ENCODE measurements at regions not wholly inside any gene's neighbourhood (a gene's known extent, or its start where the extent isn't known, plus 50 kb on each side); places are given as distances from the start of the nearest gene placed in this dataset.

GRCh38 chr13:34867590-34867989 is 74.5 kb upstream of the NBEA start:
- Histone ChIP-seq H3K27me3 (no peaks in the 10 kb centered on the region), H3K9me3 (no peaks in the 10 kb centered on the region), H3K4me3 (no peak overlapping the region), H3K4me1 (no peaks in the 10 kb centered on the region), H3K36me3 (no peaks in the 10 kb centered on the region), H3K27ac (no peak overlapping the region)
- DNase-seq = no peak
- no peak for TF ChIP-seq CTCF (IDR thresholded peaks at IDR 0.05)
- no peak for TF ChIP-seq POLR2A (IDR thresholded peaks at IDR 0.05)

- Histone ChIP-seq H3K9me3 (no peaks in the 10 kb centered on the region), H3K4me3 (no peak overlapping the region), H3K36me3 (no peaks in the 10 kb centered on the region), H3K4me1 (no peaks in the 10 kb centered on the region), H3K27ac (no peak overlapping the region), H3K27me3 (no peaks in the 10 kb centered on the region)
- TF ChIP-seq POLR2A (IDR thresholded peaks at IDR 0.05) (no peak), CTCF (IDR thresholded peaks at IDR 0.05) (no peak)
- DNase-seq = no peak
Observed at GRCh38 chr13:34868733-34869132, 73.3 kb upstream of the NBEA start.

- H3K27me3 ChIP-seq = no peaks in the 10 kb centered on the region
Observed at GRCh38 chr13:34869696-34870095, 72.4 kb upstream of the NBEA start.

DNA sequence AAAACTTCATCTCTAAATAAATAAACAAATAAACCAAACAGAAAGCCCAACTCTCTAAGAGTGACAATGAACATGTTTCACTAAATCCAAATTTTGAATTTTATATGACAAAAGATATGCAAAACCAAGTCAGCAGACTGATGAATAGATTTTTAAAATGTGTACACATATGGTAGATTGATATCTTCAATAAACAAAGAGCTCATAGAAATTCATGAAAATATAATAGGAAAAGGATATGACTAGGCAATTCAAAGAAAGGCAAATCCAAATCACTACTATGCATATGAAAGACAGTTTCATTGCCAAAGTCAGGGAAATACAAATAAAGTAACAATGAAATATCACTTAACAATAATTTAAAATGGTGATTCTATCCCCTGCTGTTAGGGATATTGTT is 63.7 kb upstream of the NBEA start:
- DNase-seq = no peak
- H3K36me3 ChIP-seq = no peaks in the 10 kb centered on the region
- no peak for TF ChIP-seq CTCF (IDR thresholded peaks at IDR 0.05)
- no peaks in the 10 kb centered on the region for H3K27me3 ChIP-seq
- no peak overlapping the region for H3K27ac ChIP-seq
- no peaks in the 10 kb centered on the region for H3K4me1 ChIP-seq
- no peak overlapping the region for H3K4me3 ChIP-seq
- H3K9me3 ChIP-seq = no peaks in the 10 kb centered on the region

More at GRCh38 chr13:34869696-34870095, 72.4 kb upstream of the NBEA start:
- H3K4me1 ChIP-seq = no peaks in the 10 kb centered on the region
- no peak overlapping the region for H3K4me3 ChIP-seq
- H3K9me3 ChIP-seq = no peaks in the 10 kb centered on the region
- no peak for TF ChIP-seq POLR2A (IDR thresholded peaks at IDR 0.05)
- TF ChIP-seq CTCF (IDR thresholded peaks at IDR 0.05) = no peak
- no peak for DNase-seq
- H3K27ac ChIP-seq = no peak overlapping the region
- H3K36me3 ChIP-seq = no peaks in the 10 kb centered on the region

GRCh38 chr13:34879851-34880250 is 62.2 kb upstream of the NBEA start:
- Histone ChIP-seq H3K4me3 (no peak overlapping the region), H3K27ac (no peak overlapping the region), H3K4me1 (no peaks in the 10 kb centered on the region), H3K9me3 (no peaks in the 10 kb centered on the region), H3K27me3 (no peaks in the 10 kb centered on the region), H3K36me3 (no peaks in the 10 kb centered on the region)
- no peak for DNase-seq
- TF ChIP-seq CTCF (IDR thresholded peaks at IDR 0.05) (no peak), POLR2A (IDR thresholded peaks at IDR 0.05) (no peak)

GRCh38 chr13:34881494-34881893 is 60.6 kb upstream of the NBEA start:
- no peaks in the 10 kb centered on the region for H3K27me3 ChIP-seq
- no peak overlapping the region for H3K27ac ChIP-seq
- H3K9me3 ChIP-seq = no peaks in the 10 kb centered on the region
- no peaks in the 10 kb centered on the region for H3K4me1 ChIP-seq
- no peak for DNase-seq
- no peak overlapping the region for H3K4me3 ChIP-seq
- TF ChIP-seq POLR2A (IDR thresholded peaks at IDR 0.05) (no peak), CTCF (IDR thresholded peaks at IDR 0.05) (no peak)
- H3K36me3 ChIP-seq = no peaks in the 10 kb centered on the region

Data from Peyer's patch (tissue), 4 donors.